Calu3 (cell line): ENCODE measurements at regions not wholly inside any gene's neighbourhood (a gene's known extent, or its start where the extent isn't known, plus 50 kb on each side); places are given as distances from the start of the nearest gene placed in this dataset.

ENCODE experiments used
- BruUV-seq: library from RNA; stranded (reverse); fragments of 400-500 nt; replicated peaks from 2 replicates; lab custom pipeline; 2021; lab: Mats Ljungman, UMichigan
- CTCF ChIA-PET: fragments of 300-600 bp; sonication (Branson Sonifier 250); formaldehyde crosslinking; loops from one replicate; lab custom pipeline; 2022; ENCODE audit warnings: antibody characterized with exemption; lab: Charles Lee
- DNase-seq: peaks from one replicate; pipeline ENCODE4 v3.0.0; 2022
- H3K27ac Mint-ChIP-seq: one replicate; pipeline ENCODE4 v1.8.0; 2022; ENCODE audit warnings: mixed read lengths; ENCODE audit not compliant: unreplicated experiment
- H3K27me3 Mint-ChIP-seq: one replicate; pipeline ENCODE4 v1.8.0; 2022; ENCODE audit warnings: mixed read lengths; ENCODE audit not compliant: unreplicated experiment
- H3K36me3 Mint-ChIP-seq: one replicate; pipeline ENCODE4 v1.8.0; 2022; ENCODE audit warnings: mild to moderate bottlenecking, moderate library complexity, mixed read lengths; ENCODE audit not compliant: insufficient read depth, unreplicated experiment
- H3K4me1 Mint-ChIP-seq: one replicate; pipeline ENCODE4 v1.8.0; 2022; ENCODE audit warnings: mild to moderate bottlenecking, low read depth, mixed read lengths; ENCODE audit not compliant: unreplicated experiment
- H3K4me3 Mint-ChIP-seq: one replicate; pipeline ENCODE4 v1.8.0; 2022; ENCODE audit warnings: mild to moderate bottlenecking, low read depth, moderate library complexity, mixed read lengths; ENCODE audit not compliant: unreplicated experiment
- H3K9me3 Mint-ChIP-seq: one replicate; pipeline ENCODE4 v1.8.0; 2022; ENCODE audit warnings: low read depth, mixed read lengths; ENCODE audit not compliant: unreplicated experiment
- CTCF ChIP-seq: fragments of 200-600 bp; IDR thresholded peaks from one replicate; pipeline ENCODE4 v1.8.0; 2022; ENCODE audit warnings: antibody characterized with exemption; ENCODE audit not compliant: unreplicated experiment
- intact Hi-C: fragments of 100-400 bp; cut with micrococcal nuclease; formaldehyde crosslinking; loops from one replicate; pipeline ENCODE4 v1.10.0; 2022; ENCODE audit not compliant: unreplicated experiment

GRCh38 chr11:129719037-129719436, 96.6 kb upstream of the TMEM45B start:
- no peaks in the 10 kb centered on the region for H3K9me3 Mint-ChIP-seq
- no peak for DNase-seq
- TF ChIP-seq CTCF, result no peak
- peaks cover 44% of the 10 kb centered on the region for H3K27me3 Mint-ChIP-seq
- no peak overlapping the region for H3K27ac Mint-ChIP-seq
- H3K4me1 Mint-ChIP-seq, result no peaks in the 10 kb centered on the region
- no peaks in the 10 kb centered on the region for H3K36me3 Mint-ChIP-seq
- no TSS peak for BruUV-seq
- H3K4me3 Mint-ChIP-seq, result no peak overlapping the region
- intact Hi-C loops, result no loop called here
- CTCF ChIA-PET, result interaction anchor here (0.5 kb wide), 1 partner anchor 425 kb away, joined by 3 read pairs; no protein-coding TSS in a partner anchor

- no peak for DNase-seq
- no peaks in the 10 kb centered on the region for H3K9me3 Mint-ChIP-seq
- peaks cover 37% of the 10 kb centered on the region for H3K27me3 Mint-ChIP-seq
- CTCF ChIA-PET, result no interaction called here
- H3K36me3 Mint-ChIP-seq, result no peaks in the 10 kb centered on the region
- H3K4me1 Mint-ChIP-seq, result peaks cover 5% of the 10 kb centered on the region
- H3K27ac Mint-ChIP-seq, result no peak overlapping the region
- intact Hi-C loops, result no loop called here
- no TSS peak for BruUV-seq
- H3K4me3 Mint-ChIP-seq, result no peak overlapping the region
- no peak for TF ChIP-seq CTCF
These were observed 95.5 kb upstream of the TMEM45B start for GRCh38 chr11:129720156-129720555.

GRCh38 chr11:129720994-129721393, 94.7 kb upstream of the TMEM45B start:
- no peak overlapping the region for H3K4me3 Mint-ChIP-seq
- H3K4me1 Mint-ChIP-seq, result peaks cover 11% of the 10 kb centered on the region
- no peaks in the 10 kb centered on the region for H3K9me3 Mint-ChIP-seq
- DNase-seq, result no peak
- H3K36me3 Mint-ChIP-seq, result no peaks in the 10 kb centered on the region
- CTCF ChIA-PET, result no interaction called here
- H3K27me3 Mint-ChIP-seq, result peaks cover 34% of the 10 kb centered on the region
- no peak for TF ChIP-seq CTCF
- BruUV-seq, result no TSS peak
- intact Hi-C loops, result no loop called here
- H3K27ac Mint-ChIP-seq, result no peak overlapping the region

- Mint-ChIP-seq H3K27me3 (peaks cover 37% of the 10 kb centered on the region), H3K4me1 (peaks cover 11% of the 10 kb centered on the region), H3K36me3 (no peaks in the 10 kb centered on the region), H3K27ac (no peak overlapping the region), H3K4me3 (no peak overlapping the region), H3K9me3 (no peaks in the 10 kb centered on the region)
- TF ChIP-seq CTCF, result no peak
- intact Hi-C loops, result no loop called here
- DNase-seq, result no peak
- CTCF ChIA-PET, result no interaction called here
- BruUV-seq, result no TSS peak
These were observed 94.0 kb upstream of the TMEM45B start for GRCh38 chr11:129721685-129722084.

- no TSS peak for BruUV-seq
- TF ChIP-seq CTCF, result no peak
- Mint-ChIP-seq H3K27me3 (peaks cover 37% of the 10 kb centered on the region), H3K9me3 (no peaks in the 10 kb centered on the region), H3K36me3 (no peaks in the 10 kb centered on the region), H3K27ac (no peak overlapping the region), H3K4me3 (no peak overlapping the region), H3K4me1 (peaks cover 11% of the 10 kb centered on the region)
- intact Hi-C loops, result no loop called here
- CTCF ChIA-PET, result no interaction called here
- no peak for DNase-seq
These were observed 93.1 kb upstream of the TMEM45B start for GRCh38 chr11:129722529-129722928.
